K562 (cell line): ENCODE measurements at regions not wholly inside any gene's neighbourhood (a gene's known extent, or its start where the extent isn't known, plus 50 kb on each side); places are given as distances from the start of the nearest gene placed in this dataset.

Source experiments
- ATAC-seq: fragments of 200-7000 bp; cut with Tn5 transposase; 3 replicates; pipeline ENCODE4 v1.9.1; 2020; ENCODE audit warnings: moderate library complexity
- BruUV-seq: library from RNA; stranded (reverse); fragments of 400-500 nt; replicated peaks from 2 replicates; lab custom pipeline; 2021; lab: Mats Ljungman, UMichigan
- CTCF ChIA-PET: fragments of 300-600 bp; formaldehyde crosslinking; extraction: SDS; loops from one replicate; lab custom pipeline; 2021; ENCODE audit warnings: low intra/inter-chr PET ratio; lab: Yijun Ruan, JAX
- POLR2A ChIA-PET: fragments of 300-600, 350-650 bp; sonication (Branson Sonifier 250); formaldehyde crosslinking; extraction: SDS; loops from one replicate; lab custom pipeline; 2021; ENCODE audit warnings: antibody characterized with exemption, inconsistent platforms; lab: Yijun Ruan, JAX
- DNase-seq, 4 experiments: peaks; one replicate each; pipeline versions ENCODE4 v3.0.0 to v3.0.0-alpha.2; 2011 to 2018; ENCODE audit warnings: low spot score in 3 of 4, mixed read lengths in 3 of 4; ENCODE audit errors: extremely low read depth in 1 of 4
- FAIRE-seq: peaks from 2 replicates; lab custom pipeline; 2011; peaks lifted over from hg19 to GRCh38; lab: Jason Lieb, UNC
- H2AFZ ChIP-seq: 2 replicates; pipeline ENCODE4 v1.6.0; 2011; ENCODE audit warnings: low read depth, low read length, control low read depth, inconsistent platforms
- H3K27ac ChIP-seq: fragments of 200-600 bp; 3 replicates; pipeline ENCODE4 v1.8.0; 2011; ENCODE audit warnings: low read depth, mild to moderate bottlenecking, control low read depth, inconsistent platforms, low read length, moderate library complexity, mixed read lengths; ENCODE audit errors: extremely low read depth
- H3K27me3 ChIP-seq, 2 experiments: fragments of 300-600 bp in 1 of 2; 2 replicates in 1 of 2; 3 replicates in 1 of 2; pipeline versions ENCODE4 v1.6.0 to v1.8.0; 2011; ENCODE audit warnings: inconsistent platforms in 2 of 2, low read length in 2 of 2, mild to moderate bottlenecking in 1 of 2, mixed read lengths in 1 of 2, moderate library complexity in 1 of 2; ENCODE audit not compliant: control insufficient read depth in 2 of 2, insufficient read depth in 2 of 2
- H3K36me3 ChIP-seq: fragments of 300-600 bp; 3 replicates; pipeline ENCODE4 v1.8.0; 2011; ENCODE audit warnings: mild to moderate bottlenecking, low read length, inconsistent platforms; ENCODE audit not compliant: control insufficient read depth, insufficient read depth
- H3K4me1 ChIP-seq, 2 experiments: fragments of 200-600 bp in 1 of 2; replicated peaks in 1 of 2; 2 replicates in 1 of 2; 3 replicates in 1 of 2; pipeline versions ENCODE4 v1.5.1 to v1.8.0; 2011; ENCODE audit warnings: inconsistent platforms in 2 of 2, low read length in 2 of 2, mild to moderate bottlenecking in 1 of 2, mixed read lengths in 1 of 2, moderate library complexity in 1 of 2; ENCODE audit not compliant: control insufficient read depth in 2 of 2, insufficient read depth in 2 of 2
- H3K4me2 ChIP-seq: 2 replicates; pipeline ENCODE4 v1.6.1; 2011; ENCODE audit warnings: low read length, control low read depth, inconsistent platforms, mixed read lengths; ENCODE audit not compliant: insufficient read depth
- H3K4me3 ChIP-seq: fragments of 200-600 bp; sonication (generic), shearing (Covaris generic); 2 replicates; pipeline ENCODE4 v1.5.1; 2016; ENCODE audit warnings: control low read depth, inconsistent platforms
- H3K79me2 ChIP-seq: fragments of 200-600 bp; 3 replicates; pipeline ENCODE4 v1.8.0; 2011; ENCODE audit warnings: low read length, inconsistent platforms; ENCODE audit not compliant: control insufficient read depth, insufficient read depth
- H3K9ac ChIP-seq, 2 experiments: 2 replicates each; pipeline versions ENCODE4 v1.6.0 to v1.6.1; 2011; ENCODE audit warnings: low read depth in 2 of 2, low read length in 2 of 2, control low read depth in 1 of 2, inconsistent platforms in 1 of 2, mild to moderate bottlenecking in 1 of 2, mixed read lengths in 1 of 2; ENCODE audit not compliant: insufficient read depth in 1 of 2
- H3K9me1 ChIP-seq: one replicate; pipeline ENCODE4 v1.6.0; 2011; ENCODE audit warnings: inconsistent platforms, mild to moderate bottlenecking, low read length, moderate library complexity; ENCODE audit not compliant: control insufficient read depth, insufficient read depth
- H3K9me3 ChIP-seq: replicated peaks from 2 replicates; pipeline ENCODE4 v1.5.1; 2011; ENCODE audit warnings: low read depth, low read length, inconsistent platforms; ENCODE audit not compliant: control insufficient read depth, insufficient read depth
- H4K20me1 ChIP-seq: replicated peaks from 2 replicates; pipeline ENCODE4 v1.6.1; 2011; ENCODE audit warnings: low read length, inconsistent platforms, mixed read lengths; ENCODE audit not compliant: control insufficient read depth, insufficient read depth
- CBFA2T2 ChIP-seq: fragments of 450-650 bp; conservative IDR thresholded peaks from 2 replicates; pipeline ENCODE4 v1.6.1; 2017; ENCODE audit warnings: mild to moderate bottlenecking
- GTF2A2 ChIP-seq: IDR thresholded peaks from 2 replicates; pipeline ENCODE4 v1.6.1; 2016; ENCODE audit warnings: mild to moderate bottlenecking, missing genetic modification characterization, missing compliant biosample characterization
- HDGF ChIP-seq: fragments of 450-650 bp; IDR thresholded peaks from 2 replicates; pipeline ENCODE4 v1.6.1; 2016
- KLF10 ChIP-seq: fragments of 250-450 bp; sonication (Bioruptor Pico); IDR thresholded peaks from 2 replicates; pipeline ENCODE4 v1.6.1; 2021; ENCODE audit warnings: matching md5 sums
- MCM5 ChIP-seq: fragments of 450-650 bp; IDR thresholded peaks from 2 replicates; pipeline ENCODE4 v1.6.1; 2016; ENCODE audit warnings: low read depth
- NCOR1 ChIP-seq: fragments of 450-650 bp; IDR thresholded peaks from 2 replicates; pipeline ENCODE4 v1.6.1; 2016; ENCODE audit warnings: mild to moderate bottlenecking, moderate library complexity
- NELFE ChIP-seq: IDR thresholded peaks from 2 replicates; pipeline ENCODE4 v1.6.1; 2011; ENCODE audit warnings: mild to moderate bottlenecking; ENCODE audit not compliant: insufficient read depth, insufficient read length
- NEUROD1 ChIP-seq: fragments of 150-350 bp; IDR thresholded peaks from 2 replicates; pipeline ENCODE4 v1.6.1; 2014; ENCODE audit warnings: borderline replicate concordance, low read length, low read depth; ENCODE audit not compliant: partially characterized antibody
- SIN3B ChIP-seq: fragments of 450-650 bp; IDR thresholded peaks from 2 replicates; pipeline ENCODE4 v1.6.1; 2017; ENCODE audit warnings: low read depth, mild to moderate bottlenecking, moderate library complexity
- YBX1 ChIP-seq: fragments of 450-650 bp; IDR thresholded peaks from 2 replicates; pipeline ENCODE4 v1.7.1; 2016; ENCODE audit warnings: mild to moderate bottlenecking
- ZNF124 ChIP-seq: sonication (generic); formaldehyde crosslinking; IDR thresholded peaks from 2 replicates; pipeline ENCODE4 v1.8.1; 2022; ENCODE audit warnings: missing genetic modification reagents
- ZNF239 ChIP-seq: fragments of 250-450 bp; sonication (Bioruptor Pico); IDR thresholded peaks from 2 replicates; pipeline ENCODE4 v1.4.0; 2020; ENCODE audit warnings: mild to moderate bottlenecking
- ZNF274 ChIP-seq: IDR thresholded peaks from 2 replicates; pipeline ENCODE4 v1.6.1; 2011; ENCODE audit warnings: low read depth, mild to moderate bottlenecking, low read length, moderate library complexity, borderline replicate concordance
- ZNF583 ChIP-seq: fragments of 250-450 bp; sonication (Bioruptor Pico); IDR thresholded peaks from 2 replicates; pipeline ENCODE4 v1.4.0; 2020
- ZSCAN32 ChIP-seq: fragments of 450-650 bp; formaldehyde crosslinking; IDR thresholded peaks from 2 replicates; pipeline ENCODE4 v1.4.0; 2020; ENCODE audit warnings: mild to moderate bottlenecking, moderate library complexity
- WGBS: fragments of 100-300 bp; shearing (Covaris generic); methylation state at CpG from one replicate; pipeline ENCODE4 v1.1.6; 2016; ENCODE audit warnings: low coverage, mixed read lengths; ENCODE audit not compliant: insufficient coverage; ENCODE audit errors: missing lambda C conversion rate; 5-methylcytosine and 5-hydroxymethylcytosine counted together
- in situ Hi-C: fragments of 300-500 bp; cut with MboI; formaldehyde crosslinking; loops from 4 replicates; pipeline ENCODE4 v1.15.0; 2018; ENCODE audit warnings: inconsistent platforms, mixed read lengths
- intact Hi-C: fragments of 100-400 bp; cut with micrococcal nuclease; formaldehyde crosslinking; loops from 2 replicates; pipeline ENCODE4 v1.14.2; 2022
- TF ChIP-seq, protein P1 (sequence below): sonication (generic); formaldehyde crosslinking; IDR thresholded peaks from 2 replicates; pipeline ENCODE4 v1.9.0; 2022; ENCODE audit warnings: mild to moderate bottlenecking, missing genetic modification reagents
- TF ChIP-seq, protein P2 (sequence below): fragments of 250-450 bp; sonication (Bioruptor Pico); IDR thresholded peaks from 2 replicates; pipeline ENCODE4 v1.9.0; 2021; ENCODE audit warnings: mild to moderate bottlenecking, inconsistent platforms
- TF ChIP-seq, protein P3 (sequence below): IDR thresholded peaks from 3 replicates; pipeline ENCODE4 v1.6.1; 2011; ENCODE audit warnings: borderline replicate concordance, mild to moderate bottlenecking; ENCODE audit not compliant: insufficient read length, insufficient read depth

DNA sequence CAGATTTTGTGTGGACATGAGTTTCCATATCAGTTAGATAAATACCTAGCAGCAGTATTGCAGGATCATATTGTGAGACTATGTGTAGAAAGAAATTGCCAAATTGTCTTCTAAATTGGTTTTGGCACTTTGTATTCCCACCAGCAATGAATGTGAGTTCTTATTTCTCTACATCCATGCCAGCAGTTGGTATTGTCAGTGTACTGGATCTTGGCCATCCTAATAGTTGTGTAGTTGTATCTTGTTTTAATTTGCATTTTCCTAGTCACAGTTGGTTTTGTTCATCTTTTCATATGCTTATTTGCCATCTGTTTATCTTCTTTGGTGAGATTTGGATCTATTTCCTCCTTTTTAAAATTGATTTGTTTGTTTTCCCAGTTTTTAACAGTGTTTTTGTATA is 154.7 kb upstream of the HCRTR2 start (continued):
- no peak for TF ChIP-seq ZSCAN32 (CRISPR knock-in tag)
- TF ChIP-seq, protein P1, sequence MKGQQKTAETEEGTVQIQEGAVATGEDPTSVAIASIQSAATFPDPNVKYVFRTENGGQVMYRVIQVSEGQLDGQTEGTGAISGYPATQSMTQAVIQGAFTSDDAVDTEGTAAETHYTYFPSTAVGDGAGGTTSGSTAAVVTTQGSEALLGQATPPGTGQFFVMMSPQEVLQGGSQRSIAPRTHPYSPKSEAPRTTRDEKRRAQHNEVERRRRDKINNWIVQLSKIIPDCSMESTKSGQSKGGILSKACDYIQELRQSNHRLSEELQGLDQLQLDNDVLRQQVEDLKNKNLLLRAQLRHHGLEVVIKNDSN (CRISPR knock-in tag): no peak
- TF ChIP-seq NELFE: no peak
- TF ChIP-seq MCM5: no peak
- TF ChIP-seq CBFA2T2: no peak

DNA sequence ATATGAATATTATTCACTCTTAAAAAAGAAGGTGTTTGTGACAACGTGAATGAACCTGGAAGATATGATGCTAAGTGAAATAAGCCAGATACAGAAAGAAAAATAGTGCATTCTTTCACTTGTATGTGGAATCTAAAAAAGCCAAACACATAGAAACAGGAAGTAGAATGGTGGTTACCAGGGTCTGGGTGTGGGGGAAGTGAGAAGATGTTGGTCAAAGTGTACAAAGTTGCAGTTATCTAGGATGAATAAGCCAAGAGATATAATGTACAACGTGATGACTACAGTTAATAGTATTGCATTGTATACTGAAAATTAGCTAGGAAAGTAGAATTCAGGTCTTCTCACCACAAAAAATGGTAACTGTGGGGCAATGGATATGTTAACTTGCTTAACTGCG is 151.1 kb upstream of the HCRTR2 start:
- no peak overlapping the region for H3K4me3 ChIP-seq
- no peak overlapping the region for H3K27ac ChIP-seq
- H3K79me2 ChIP-seq: no peaks in the 10 kb centered on the region
- ChIA-PET POLR2A (no interaction called here), CTCF (no interaction called here)
- no peak overlapping the region for H2AFZ ChIP-seq
- intact Hi-C loops (no loop called here), in situ Hi-C loops (no loop called here)
- no peaks in the 10 kb centered on the region for H3K9me3 ChIP-seq
- DNase-seq (no peak), ATAC-seq (no peak), FAIRE-seq (no peak)
- no TSS peak for BruUV-seq
- no peaks in the 10 kb centered on the region for H3K36me3 ChIP-seq
- WGBS: 0% methylated on average over 3 of the region's 3 CpGs
- no peak overlapping the region for H3K9ac ChIP-seq
- H3K4me2 ChIP-seq: no peak overlapping the region
- no peaks in the 10 kb centered on the region for H4K20me1 ChIP-seq
- H3K4me1 ChIP-seq: no peaks in the 10 kb centered on the region
- H3K9me1 ChIP-seq: no peaks in the 10 kb centered on the region
- no peaks in the 10 kb centered on the region for H3K27me3 ChIP-seq
- TF ChIP-seq ZNF239 (CRISPR knock-in tag): no peak
- TF ChIP-seq ZNF583 (CRISPR knock-in tag): no peak
- no peak for TF ChIP-seq HDGF
- TF ChIP-seq KLF10: no peak
- no peak for TF ChIP-seq SIN3B
- no peak for TF ChIP-seq ZNF124
- no peak for TF ChIP-seq YBX1
- no peak for TF ChIP-seq ZNF274
- TF ChIP-seq, protein P2, sequence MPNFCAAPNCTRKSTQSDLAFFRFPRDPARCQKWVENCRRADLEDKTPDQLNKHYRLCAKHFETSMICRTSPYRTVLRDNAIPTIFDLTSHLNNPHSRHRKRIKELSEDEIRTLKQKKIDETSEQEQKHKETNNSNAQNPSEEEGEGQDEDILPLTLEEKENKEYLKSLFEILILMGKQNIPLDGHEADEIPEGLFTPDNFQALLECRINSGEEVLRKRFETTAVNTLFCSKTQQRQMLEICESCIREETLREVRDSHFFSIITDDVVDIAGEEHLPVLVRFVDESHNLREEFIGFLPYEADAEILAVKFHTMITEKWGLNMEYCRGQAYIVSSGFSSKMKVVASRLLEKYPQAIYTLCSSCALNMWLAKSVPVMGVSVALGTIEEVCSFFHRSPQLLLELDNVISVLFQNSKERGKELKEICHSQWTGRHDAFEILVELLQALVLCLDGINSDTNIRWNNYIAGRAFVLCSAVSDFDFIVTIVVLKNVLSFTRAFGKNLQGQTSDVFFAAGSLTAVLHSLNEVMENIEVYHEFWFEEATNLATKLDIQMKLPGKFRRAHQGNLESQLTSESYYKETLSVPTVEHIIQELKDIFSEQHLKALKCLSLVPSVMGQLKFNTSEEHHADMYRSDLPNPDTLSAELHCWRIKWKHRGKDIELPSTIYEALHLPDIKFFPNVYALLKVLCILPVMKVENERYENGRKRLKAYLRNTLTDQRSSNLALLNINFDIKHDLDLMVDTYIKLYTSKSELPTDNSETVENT (CRISPR knock-in tag): no peak
- TF ChIP-seq, protein P3, sequence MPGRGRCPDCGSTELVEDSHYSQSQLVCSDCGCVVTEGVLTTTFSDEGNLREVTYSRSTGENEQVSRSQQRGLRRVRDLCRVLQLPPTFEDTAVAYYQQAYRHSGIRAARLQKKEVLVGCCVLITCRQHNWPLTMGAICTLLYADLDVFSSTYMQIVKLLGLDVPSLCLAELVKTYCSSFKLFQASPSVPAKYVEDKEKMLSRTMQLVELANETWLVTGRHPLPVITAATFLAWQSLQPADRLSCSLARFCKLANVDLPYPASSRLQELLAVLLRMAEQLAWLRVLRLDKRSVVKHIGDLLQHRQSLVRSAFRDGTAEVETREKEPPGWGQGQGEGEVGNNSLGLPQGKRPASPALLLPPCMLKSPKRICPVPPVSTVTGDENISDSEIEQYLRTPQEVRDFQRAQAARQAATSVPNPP: no peak
- TF ChIP-seq GTF2A2 (tag): no peak
- TF ChIP-seq NEUROD1: no peak
- no peak for TF ChIP-seq NCOR1
